GM18951 (cell line): ENCODE measurements at regions not wholly inside any gene's neighbourhood (a gene's known extent, or its start where the extent isn't known, plus 50 kb on each side); places are given as distances from the start of the nearest gene placed in this dataset.
"Not testable (repeated sequence)": the region's sequence is repeated elsewhere in the genome, so short reads cannot be mapped to it uniquely, and the experiment has no call there.

ENCODE experiments used
- POLR2A ChIP-seq: IDR thresholded peaks from 4 replicates; pipeline ENCODE4 v1.6.1; 2011; ENCODE audit warnings: mild to moderate bottlenecking; ENCODE audit not compliant: insufficient read length, insufficient read depth; ENCODE audit errors: extremely low read depth
- in situ Hi-C: fragments of 300-500 bp; cut with MboI; formaldehyde crosslinking; loops from one replicate; pipeline ENCODE4 v1.12.0; 2022; ENCODE audit warnings: low sequenced_read_pairs, mixed read lengths, inconsistent platforms; ENCODE audit not compliant: unreplicated experiment

DNA sequence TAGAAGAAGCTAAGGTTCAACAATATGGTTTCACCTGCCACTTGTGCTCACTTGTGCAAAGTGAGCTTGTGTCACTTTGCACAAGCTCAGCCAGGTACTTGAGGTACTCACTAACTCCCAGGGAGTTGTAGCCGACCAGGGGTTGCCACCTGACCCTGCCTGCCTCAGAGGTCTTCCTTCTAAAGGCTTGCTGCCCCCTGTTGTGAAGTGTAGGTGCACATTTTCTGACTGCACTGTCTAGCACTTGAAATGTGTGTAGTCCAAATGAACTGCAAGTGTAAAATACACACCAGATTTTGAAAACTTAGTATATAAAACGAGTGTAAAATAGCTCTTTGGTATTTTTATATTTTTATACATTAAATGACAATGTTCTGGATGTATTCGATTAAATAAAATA is 230.8 kb downstream of the DLEU7 start:
- no peak for TF ChIP-seq POLR2A
- in situ Hi-C loops, result no loop called here

DNA sequence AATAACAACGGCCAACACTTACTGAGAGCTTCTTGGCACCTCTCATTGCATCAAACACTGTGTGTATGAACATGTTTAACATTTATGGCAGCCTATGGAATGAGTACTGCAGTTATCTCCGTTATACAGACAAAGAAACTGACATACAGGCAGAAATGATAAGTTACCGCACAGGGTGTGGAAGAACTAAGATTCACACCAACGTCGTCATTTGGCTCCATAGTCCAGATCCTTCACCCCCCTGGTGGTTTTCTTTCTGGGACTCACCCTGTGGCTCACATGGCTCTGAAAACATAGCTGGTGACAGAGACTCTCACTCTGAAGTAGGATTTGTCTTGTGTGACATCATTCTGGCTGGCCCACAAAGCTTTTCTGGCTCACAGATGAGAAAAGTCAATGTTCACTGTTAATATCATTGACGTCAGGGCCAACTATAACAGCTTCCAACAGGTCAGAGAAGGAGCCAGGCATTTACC is 230.1 kb downstream of the DLEU7 start:
- in situ Hi-C loops, result no loop called here
- no peak for TF ChIP-seq POLR2A

GRCh38 chr13:50615234-50615633 is 228.3 kb downstream of the DLEU7 start:
- no peak for TF ChIP-seq POLR2A
- in situ Hi-C loops, result no loop called here

DNA sequence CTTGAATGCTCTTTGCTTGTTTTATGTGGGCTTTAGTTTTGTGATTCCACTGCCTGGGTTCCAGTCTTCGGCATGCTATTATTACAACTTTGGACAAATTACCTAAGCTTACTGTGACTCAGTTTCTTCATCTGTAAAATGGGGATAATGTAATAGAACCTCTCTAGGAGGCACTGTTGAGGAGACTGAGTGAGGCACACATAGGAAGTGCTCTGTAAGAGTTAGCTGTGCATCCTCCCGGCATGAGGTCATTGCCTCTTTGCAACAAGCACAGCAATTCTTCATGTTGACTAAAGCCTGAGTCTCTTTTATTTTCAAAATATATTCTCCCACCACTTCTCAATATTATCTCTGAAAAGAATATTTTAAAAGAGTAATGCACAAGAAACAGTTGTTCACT is 227.4 kb downstream of the DLEU7 start:
- TF ChIP-seq POLR2A, result no peak

DNA sequence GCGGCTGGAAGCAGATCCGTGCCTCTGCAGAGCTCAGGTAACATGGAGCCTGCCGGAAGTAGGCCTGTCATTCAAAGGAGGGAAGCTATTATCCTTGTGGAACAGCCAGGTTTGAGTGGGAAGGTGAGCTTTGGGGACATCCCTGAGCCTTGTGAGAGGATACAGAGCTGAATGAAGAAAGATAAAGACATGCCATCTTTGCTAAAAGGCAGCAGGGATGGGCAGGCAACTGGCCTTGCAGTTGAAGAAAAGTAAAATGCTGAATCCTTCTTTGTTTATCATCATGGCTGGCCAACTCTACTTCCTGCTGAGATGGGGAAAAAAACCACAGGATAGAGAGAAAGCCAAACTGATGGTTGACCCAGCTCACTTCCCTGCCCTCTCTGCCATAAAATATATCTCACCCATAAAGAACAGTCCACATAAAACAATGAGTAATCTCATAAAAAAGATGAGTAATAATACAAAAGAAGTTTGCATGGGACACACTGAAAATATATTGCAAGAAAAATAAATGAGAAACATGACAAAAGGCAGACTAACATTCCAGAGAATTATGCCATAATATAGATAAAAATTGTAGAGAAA is 226.3 kb downstream of the DLEU7 start:
- in situ Hi-C loops, result no loop called here
- no peak for TF ChIP-seq POLR2A

More for the DNA sequence above, 227.4 kb downstream of the DLEU7 start:
- in situ Hi-C loops, result no loop called here

DNA sequence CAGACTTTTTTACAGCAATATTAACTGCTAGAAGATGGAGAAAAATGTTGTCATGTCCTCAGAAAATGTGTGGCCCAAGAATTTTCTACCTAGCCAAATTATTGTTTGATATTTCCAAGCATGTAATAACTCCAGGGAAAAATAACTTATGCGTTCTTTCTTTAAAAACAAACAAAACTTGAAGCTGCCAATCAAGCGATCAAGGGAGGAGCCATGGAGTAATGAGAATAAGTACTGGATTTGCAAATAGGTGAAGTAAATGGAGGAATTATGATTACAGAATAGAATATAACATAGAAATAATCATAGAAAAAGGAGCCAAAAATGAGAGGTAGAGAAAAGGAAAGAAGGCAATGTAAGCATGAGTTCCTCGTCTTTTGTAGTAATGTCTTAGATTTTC is 225.3 kb downstream of the DLEU7 start:
- in situ Hi-C loops, result no loop called here
- TF ChIP-seq POLR2A, result no peak

GRCh38 chr13:50626101-50626547 is 217.4 kb downstream of the DLEU7 start:
- in situ Hi-C loops, result no loop called here
- no peak for TF ChIP-seq POLR2A

DNA sequence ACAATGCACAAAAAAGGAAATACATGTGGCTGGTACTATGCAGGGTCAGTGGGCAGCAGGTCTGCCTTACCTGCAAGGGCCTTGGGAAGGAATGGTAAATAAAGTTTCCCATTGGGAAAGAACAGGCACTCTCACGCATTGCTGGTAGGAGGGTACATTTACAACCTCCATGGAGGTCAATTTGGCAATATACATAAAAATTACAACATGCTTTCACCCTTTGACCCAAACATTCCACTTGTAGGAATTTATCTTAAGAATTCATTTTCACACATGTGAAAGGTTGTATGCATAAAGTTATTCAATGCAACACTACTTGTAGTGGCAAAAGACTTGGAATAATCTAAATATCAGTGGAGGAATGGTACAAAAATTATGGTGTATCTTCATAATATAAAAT is 216.4 kb downstream of the DLEU7 start:
- TF ChIP-seq POLR2A, result no peak
- in situ Hi-C loops, result no loop called here

GRCh38 chr13:50628512-50628911 is 215.0 kb downstream of the DLEU7 start:
- in situ Hi-C loops, result not testable (repeated sequence)

- no peak for TF ChIP-seq POLR2A
- in situ Hi-C loops, result no loop called here
Observed at GRCh38 chr13:50629497-50629896, 214.0 kb downstream of the DLEU7 start.

DNA sequence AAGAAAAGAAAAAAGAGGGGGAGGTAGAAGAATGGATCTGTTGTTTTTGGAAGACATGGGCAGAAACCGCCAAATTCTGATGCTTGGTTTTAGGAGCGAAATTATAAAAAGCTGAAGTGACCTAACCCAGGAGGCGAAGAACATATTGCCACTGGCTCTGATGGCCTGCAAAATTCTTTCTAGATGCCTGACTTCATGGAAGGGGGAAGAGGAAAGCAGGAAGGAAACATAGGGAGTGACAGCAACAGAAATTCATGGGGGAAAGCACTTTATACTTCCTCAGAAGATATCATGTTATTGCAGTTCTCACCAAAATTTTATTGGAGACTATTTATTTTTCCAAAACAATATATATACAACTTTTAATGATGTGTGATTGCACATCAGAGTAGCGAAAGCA is 213.5 kb downstream of the DLEU7 start:
- TF ChIP-seq POLR2A, result no peak
- in situ Hi-C loops, result no loop called here

GRCh38 chr13:50631041-50631440 is 212.5 kb downstream of the DLEU7 start:
- in situ Hi-C loops, result no loop called here
- TF ChIP-seq POLR2A, result no peak

GRCh38 chr13:50634339-50634738 is 209.2 kb downstream of the DLEU7 start:
- in situ Hi-C loops, result no loop called here
- TF ChIP-seq POLR2A, result no peak

DNA sequence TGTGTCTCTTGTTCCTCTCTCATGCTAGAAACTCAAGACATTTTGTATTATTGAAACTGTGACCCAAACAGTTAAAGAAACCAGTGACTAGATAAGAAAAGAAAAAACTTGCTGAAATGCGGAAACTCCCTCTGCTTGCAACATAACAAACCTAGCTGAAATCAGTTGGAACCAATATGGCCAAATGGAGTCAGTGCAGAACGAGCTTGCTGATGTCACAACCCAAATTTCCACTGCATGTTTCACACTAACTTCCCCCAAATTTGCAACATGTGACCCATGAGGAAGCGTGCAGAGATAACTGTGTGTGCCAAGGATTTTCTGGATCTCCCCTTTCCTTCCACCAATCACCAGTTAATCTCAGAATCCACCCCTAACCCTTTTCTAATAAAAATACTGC is 208.0 kb downstream of the DLEU7 start:
- in situ Hi-C loops, result no loop called here
- TF ChIP-seq POLR2A, result no peak
